ENCODE measurements at regions not wholly inside any gene's neighbourhood (a gene's known extent, or its start where the extent isn't known, plus 50 kb on each side); places are given as distances from the start of the nearest gene placed in this dataset.

DNA sequence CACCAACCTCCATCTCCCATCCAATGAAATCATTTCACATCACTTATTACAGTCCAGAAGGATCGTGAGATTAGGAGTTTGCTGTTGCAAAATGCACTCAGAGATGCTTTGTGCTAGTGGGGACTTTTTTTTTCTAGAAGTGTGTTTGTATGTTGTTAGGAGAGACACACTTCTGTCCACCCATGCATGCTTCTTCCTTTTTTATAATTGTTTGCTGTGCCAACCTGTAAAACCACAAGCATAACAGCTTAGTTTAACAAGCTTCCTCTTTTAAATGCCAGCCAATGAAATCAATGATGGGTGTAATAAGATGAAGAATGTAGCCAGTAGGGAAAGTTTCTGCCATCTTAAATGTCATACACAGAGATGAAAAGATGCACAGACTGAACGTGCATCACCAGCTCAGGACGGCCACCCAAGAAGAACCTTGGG lies 305.6 kb upstream of the STT3B start:
- TF ChIP-seq CTCF (IDR thresholded peaks at IDR 0.05) (no peak), POLR2A (IDR thresholded peaks at IDR 0.05) (no peak)

Data from esophagus squamous epithelium (tissue), 4 donors.